HEK293 (cell line): ENCODE measurements at regions not wholly inside any gene's neighbourhood (a gene's known extent, or its start where the extent isn't known, plus 50 kb on each side); places are given as distances from the start of the nearest gene placed in this dataset.

Source experiments
- CTCF ChIA-PET: fragments of 350-600 bp; formaldehyde crosslinking; extraction: SDS; loops from one replicate; lab custom pipeline; 2021; ENCODE audit warnings: antibody characterized with exemption; lab: Yijun Ruan, JAX
- POLR2A ChIA-PET: fragments of 300-600 bp; formaldehyde crosslinking; extraction: SDS; loops from one replicate; lab custom pipeline; 2020; ENCODE audit warnings: antibody characterized with exemption, inconsistent platforms; lab: Yijun Ruan, JAX
- H3K27ac ChIP-seq: fragments of 200-500 bp; sonication (Bioruptor generic); 2 replicates; pipeline ENCODE4 v1.5.1; 2014; ENCODE audit warnings: low read depth, low read length, control low read depth, inconsistent platforms; ENCODE audit errors: extremely low read depth
- H3K36me3 ChIP-seq, 2 experiments: fragments of 200-500 bp in 1 of 2; sonication (Bioruptor generic) in 1 of 2; 1 replicate in 1 of 2; 2 replicates in 1 of 2; pipeline ENCODE4 v1.5.1; 2014 to 2017; ENCODE audit warnings: inconsistent platforms in 2 of 2, low read length in 2 of 2; ENCODE audit not compliant: control insufficient read depth in 2 of 2, insufficient read depth in 1 of 2
- H3K4me1 ChIP-seq: fragments of 200-500 bp; sonication (Bioruptor generic); 2 replicates; pipeline ENCODE4 v1.5.1; 2014; ENCODE audit warnings: mild to moderate bottlenecking, low read length, inconsistent platforms; ENCODE audit not compliant: control insufficient read depth, insufficient read depth
- H3K4me3 ChIP-seq: 2 replicates; pipeline ENCODE4 v1.5.1; 2011; ENCODE audit warnings: low read depth, mild to moderate bottlenecking, control low read depth, low read length, moderate library complexity
- H3K9me3 ChIP-seq: fragments of 200-500 bp; sonication (Bioruptor generic); 2 replicates; pipeline ENCODE4 v1.5.1; 2014; ENCODE audit warnings: low read depth, low read length, inconsistent platforms; ENCODE audit not compliant: control insufficient read depth, insufficient read depth
- BCL11A ChIP-seq: fragments of 450-650 bp; formaldehyde crosslinking; IDR thresholded peaks from 2 replicates; pipeline ENCODE4 v1.5.1; 2016; ENCODE audit warnings: low read depth, missing biosample characterization, missing genetic modification characterization
- ELK4 ChIP-seq: IDR thresholded peaks from 2 replicates; pipeline ENCODE4 v1.6.1; 2011; ENCODE audit warnings: mild to moderate bottlenecking, low read depth, low read length, borderline replicate concordance
- KLF1 ChIP-seq: fragments of 450-650 bp; formaldehyde crosslinking; IDR thresholded peaks from 2 replicates; pipeline ENCODE4 v1.5.1; 2016; ENCODE audit warnings: missing biosample characterization, missing genetic modification characterization
- SETDB1 ChIP-seq: IDR thresholded peaks from one replicate; pipeline ENCODE4 v1.6.1; 2017; ENCODE audit warnings: mild to moderate bottlenecking, low read length, moderate library complexity, mixed read lengths; ENCODE audit not compliant: insufficient read length
- ZBTB10 ChIP-seq: fragments of 450-650 bp; formaldehyde crosslinking; IDR thresholded peaks from 2 replicates; pipeline ENCODE4 v1.5.1; 2016; ENCODE audit warnings: missing biosample characterization, missing genetic modification characterization
- ZBTB49 ChIP-seq: fragments of 450-650 bp; formaldehyde crosslinking; IDR thresholded peaks from 2 replicates; pipeline ENCODE4 v1.5.1; 2016; ENCODE audit warnings: missing biosample characterization, missing genetic modification characterization, low read depth
- ZFP69B ChIP-seq: fragments of 450-650 bp; formaldehyde crosslinking; IDR thresholded peaks from 2 replicates; pipeline ENCODE4 v1.5.1; 2016; ENCODE audit warnings: missing biosample characterization, missing genetic modification characterization
- ZNF140 ChIP-seq: fragments of 450-650 bp; formaldehyde crosslinking; IDR thresholded peaks from 2 replicates; pipeline ENCODE4 v1.5.1; 2016; ENCODE audit warnings: missing biosample characterization, missing genetic modification characterization
- ZNF2 ChIP-seq: fragments of 450-650 bp; formaldehyde crosslinking; IDR thresholded peaks from 2 replicates; pipeline ENCODE4 v1.5.1; 2016; ENCODE audit warnings: missing biosample characterization, missing genetic modification characterization
- ZNF221 ChIP-seq: fragments of 450-650 bp; formaldehyde crosslinking; IDR thresholded peaks from 2 replicates; pipeline ENCODE4 v1.5.1; 2017; ENCODE audit warnings: missing biosample characterization, missing genetic modification characterization, borderline replicate concordance
- ZNF449 ChIP-seq: fragments of 450-650 bp; formaldehyde crosslinking; IDR thresholded peaks from 2 replicates; pipeline ENCODE4 v1.5.1; 2017; ENCODE audit warnings: missing biosample characterization, mild to moderate bottlenecking, missing genetic modification characterization, moderate library complexity
- ZNF514 ChIP-seq: fragments of 450-650 bp; formaldehyde crosslinking; IDR thresholded peaks from 2 replicates; pipeline ENCODE4 v1.5.1; 2016; ENCODE audit warnings: missing biosample characterization, missing genetic modification characterization
- ZNF530 ChIP-seq: fragments of 450-650 bp; formaldehyde crosslinking; IDR thresholded peaks from 2 replicates; pipeline ENCODE4 v1.5.1; 2016; ENCODE audit warnings: low read depth, missing biosample characterization, missing genetic modification characterization
- ZNF626 ChIP-seq: fragments of 450-650 bp; sonication (Bioruptor Pico); formaldehyde crosslinking; IDR thresholded peaks from 2 replicates; pipeline ENCODE4 v1.5.1; 2018; ENCODE audit warnings: missing biosample characterization, missing genetic modification characterization, inconsistent platforms
- ZNF660 ChIP-seq: fragments of 450-650 bp; IDR thresholded peaks from 2 replicates; pipeline ENCODE4 v1.5.1; 2018; ENCODE audit warnings: missing biosample characterization, mild to moderate bottlenecking, missing genetic modification characterization
- ZNF785 ChIP-seq: fragments of 450-650 bp; formaldehyde crosslinking; IDR thresholded peaks from 2 replicates; pipeline ENCODE4 v1.5.1; 2016; ENCODE audit warnings: missing biosample characterization, missing genetic modification characterization
- ZNF791 ChIP-seq: fragments of 450-650 bp; formaldehyde crosslinking; IDR thresholded peaks from 2 replicates; pipeline ENCODE4 v1.5.1; 2016; ENCODE audit warnings: missing biosample characterization, missing genetic modification characterization

- TF ChIP-seq ZBTB10 (tag by site-specific recombination), result no peak
- TF ChIP-seq, all 188 proteins: peak for 0
Measured at GRCh38 chr10:50972591-50972990, 87.2 kb upstream of the A1CF start (continued).

GRCh38 chr10:50981385-50981784 lies 92.9 kb upstream of the PRKG1 start:
- ChIA-PET POLR2A (interaction anchor here (0.8 kb wide), 1 partner anchor 10 kb away, joined by 3 read pairs; no protein-coding TSS in a partner anchor), CTCF (no interaction called here)
- no peak for TF ChIP-seq ZNF514 (tag by site-specific recombination)
- H3K36me3 ChIP-seq, result no peaks in the 10 kb centered on the region
- H3K27ac ChIP-seq, result no peak overlapping the region
- H3K4me3 ChIP-seq, result no peak overlapping the region
- no peaks in the 10 kb centered on the region for H3K4me1 ChIP-seq
- H3K9me3 ChIP-seq, result no peaks in the 10 kb centered on the region

- POLR2A ChIA-PET, result interaction anchor here (0.8 kb wide), 1 partner anchor 10 kb away, joined by 3 read pairs; no protein-coding TSS in a partner anchor
- no peak for TF ChIP-seq ZNF660 (tag by site-specific recombination)
- H3K9me3 ChIP-seq, result no peaks in the 10 kb centered on the region
- no peaks in the 10 kb centered on the region for H3K36me3 ChIP-seq
- H3K4me1 ChIP-seq, result no peaks in the 10 kb centered on the region
- no peak overlapping the region for H3K4me3 ChIP-seq
- no peak overlapping the region for H3K27ac ChIP-seq
- CTCF ChIA-PET, result interaction anchor here (0.5 to 0.7 kb wide), 2 partner anchors 1021 to 1039 kb away, joined by 3 to 4 read pairs; no protein-coding TSS in a partner anchor
Measured at GRCh38 chr10:50981904-50982303, 92.4 kb upstream of the PRKG1 start.

GRCh38 chr10:50982989-50983388 lies 91.3 kb upstream of the PRKG1 start:
- CTCF ChIA-PET, result no interaction called here
- Histone ChIP-seq H3K4me1 (no peaks in the 10 kb centered on the region), H3K9me3 (no peaks in the 10 kb centered on the region), H3K36me3 (no peaks in the 10 kb centered on the region)
- TF ChIP-seq ZFP69B (tag by site-specific recombination) (no peak), ZNF791 (no peak), SETDB1 (no peak), ELK4 (no peak)
- TF ChIP-seq, all 188 proteins: peak for 0
- no peak overlapping the region for H3K27ac ChIP-seq
- H3K4me3 ChIP-seq, result no peak overlapping the region
- POLR2A ChIA-PET, result no interaction called here

GRCh38 chr10:50987934-50988333 lies 86.4 kb upstream of the PRKG1 start:
- H3K36me3 ChIP-seq, result no peaks in the 10 kb centered on the region
- ChIA-PET CTCF (no interaction called here), POLR2A (no interaction called here)
- no peak for TF ChIP-seq BCL11A (tag by site-specific recombination)
- no peak for TF ChIP-seq ZNF626 (tag by site-specific recombination)
- no peak for TF ChIP-seq ZNF221 (tag by site-specific recombination)
- TF ChIP-seq ZNF2 (tag by site-specific recombination), result no peak
- no peak for TF ChIP-seq ZNF785 (tag by site-specific recombination)
- no peak for TF ChIP-seq ZNF140 (tag by site-specific recombination)
- no peak for TF ChIP-seq KLF1 (tag by site-specific recombination)
- no peak for TF ChIP-seq ZBTB49
- no peak for TF ChIP-seq ZNF449 (tag by site-specific recombination)
- no peak for TF ChIP-seq ZNF530 (tag by site-specific recombination)
- peaks cover 3% of the 10 kb centered on the region; the same call in 1 of the 2 replicates for H3K4me1 ChIP-seq
- H3K4me3 ChIP-seq, result no peak overlapping the region
- H3K27ac ChIP-seq, result no peak overlapping the region
- H3K9me3 ChIP-seq, result no peaks in the 10 kb centered on the region
